HG03139 (cell line): ENCODE measurements at regions not wholly inside any gene's neighbourhood (a gene's known extent, or its start where the extent isn't known, plus 50 kb on each side); places are given as distances from the start of the nearest gene placed in this dataset.

Experiments
- ATAC-seq: cut with Tn5 transposase; IDR thresholded peaks from one replicate; pipeline ENCODE4 v1.9.1; 2021; ENCODE audit not compliant: unreplicated experiment

DNA sequence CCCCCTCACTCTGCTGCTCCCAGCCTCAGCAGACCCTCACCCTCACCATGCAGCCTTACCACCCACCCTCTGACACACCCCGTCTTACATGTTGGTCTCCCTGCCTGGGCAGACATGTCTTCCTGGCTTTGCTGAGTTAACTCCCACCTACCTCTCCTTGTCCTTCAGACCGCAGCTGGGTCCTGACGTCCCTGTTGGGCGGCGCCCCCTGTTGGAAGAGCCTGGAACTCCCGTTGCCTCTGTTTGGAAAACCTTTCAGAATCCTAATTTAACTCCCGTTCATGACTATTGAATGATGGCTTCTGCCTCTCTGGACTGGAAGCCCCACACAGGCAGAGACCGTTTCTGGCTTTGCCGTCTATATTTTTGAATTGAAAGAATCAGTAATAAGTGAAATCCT lies 245.1 kb downstream of the MYLK4 start:
- no peak for ATAC-seq

DNA sequence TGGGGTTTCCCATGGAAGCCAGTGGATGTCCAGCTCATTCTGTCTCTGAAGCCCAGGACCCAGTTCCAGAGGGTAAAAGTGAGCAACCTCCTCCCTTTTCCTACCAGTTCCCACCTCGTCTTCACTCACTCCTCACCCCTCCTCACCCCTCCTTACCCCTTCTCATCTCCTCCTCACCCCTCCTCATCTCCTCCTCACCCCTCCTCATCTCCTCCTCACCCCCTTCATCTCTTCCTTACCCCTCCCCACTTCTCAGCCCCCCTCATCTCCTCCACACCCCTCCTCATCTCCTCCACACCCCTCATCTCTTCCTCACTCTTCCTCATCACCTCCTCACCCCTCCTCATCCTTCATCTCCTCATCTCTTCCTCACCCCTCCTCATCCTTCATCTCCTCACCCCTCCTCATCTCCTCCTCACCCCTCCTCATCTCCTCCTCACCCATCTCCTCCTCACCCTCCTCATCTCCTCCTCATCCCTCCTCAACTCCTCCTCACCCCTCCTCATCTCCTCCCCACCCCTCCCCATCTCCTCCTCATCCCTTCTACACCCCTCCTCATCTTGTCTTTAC lies 246.1 kb downstream of the MYLK4 start:
- ATAC-seq: no peak

DNA sequence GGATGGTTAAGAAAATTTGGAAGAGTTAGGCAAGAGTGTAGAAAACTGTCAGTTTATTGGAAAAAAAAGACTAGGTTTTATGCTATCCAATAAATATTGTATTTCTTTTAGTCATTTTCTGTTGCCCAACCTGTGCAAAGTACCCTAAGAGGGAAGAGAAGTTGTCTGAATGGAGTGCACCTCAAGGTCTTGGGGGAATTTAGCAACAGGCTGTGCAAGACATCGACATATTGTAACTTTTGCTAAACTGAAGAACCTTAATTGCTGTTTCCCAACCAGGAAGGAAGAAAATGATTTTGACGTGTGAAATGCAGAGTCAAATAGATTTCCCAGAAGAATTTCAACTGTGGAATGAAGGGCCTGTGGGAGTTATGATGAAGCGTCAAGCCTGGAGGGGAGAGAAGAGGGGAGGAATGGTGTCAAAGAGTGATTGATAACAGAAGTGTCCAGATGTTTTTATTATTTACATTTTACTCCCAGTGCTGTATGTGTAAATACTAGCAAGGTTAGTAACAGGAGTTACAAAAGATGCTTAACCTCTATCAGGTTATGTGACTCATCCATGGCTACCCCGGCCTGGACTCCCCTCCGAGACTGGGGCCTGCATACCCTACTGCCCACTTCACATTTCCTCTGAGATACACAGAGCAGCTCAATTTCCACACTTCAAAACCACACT lies 246.8 kb downstream of the MYLK4 start:
- ATAC-seq: no peak

DNA sequence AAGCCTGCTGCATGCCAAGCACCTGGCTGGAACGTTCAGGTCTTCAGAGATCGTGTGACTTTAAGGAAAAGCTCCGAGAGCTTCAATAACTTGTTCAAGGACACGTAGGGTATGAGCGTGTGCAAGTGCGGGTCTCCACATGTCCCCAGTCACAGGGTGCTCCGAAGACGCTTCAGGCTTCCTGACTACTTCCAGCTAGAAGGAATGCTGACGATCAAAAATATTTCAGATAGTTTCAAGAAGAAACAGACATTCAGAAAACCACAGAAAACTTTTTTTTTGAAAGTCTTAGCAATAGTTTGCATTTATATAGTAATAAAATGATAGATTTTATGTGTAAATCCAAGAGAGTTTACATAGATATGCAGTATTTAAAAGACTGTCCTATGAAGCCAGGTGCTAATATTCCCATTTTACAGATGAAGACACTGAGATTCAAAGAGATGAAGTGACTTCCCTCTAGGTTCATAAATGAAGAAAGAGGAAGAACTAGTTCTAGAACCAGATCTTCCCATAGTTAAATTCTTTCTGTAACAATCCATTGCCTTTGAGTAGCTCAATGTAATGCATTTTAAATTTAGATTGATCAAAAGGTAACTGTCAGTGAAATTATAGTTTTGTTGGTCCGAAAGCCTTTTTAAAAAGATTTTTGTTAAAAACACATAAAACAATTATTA lies 247.6 kb downstream of the MYLK4 start:
- ATAC-seq: no peak

DNA sequence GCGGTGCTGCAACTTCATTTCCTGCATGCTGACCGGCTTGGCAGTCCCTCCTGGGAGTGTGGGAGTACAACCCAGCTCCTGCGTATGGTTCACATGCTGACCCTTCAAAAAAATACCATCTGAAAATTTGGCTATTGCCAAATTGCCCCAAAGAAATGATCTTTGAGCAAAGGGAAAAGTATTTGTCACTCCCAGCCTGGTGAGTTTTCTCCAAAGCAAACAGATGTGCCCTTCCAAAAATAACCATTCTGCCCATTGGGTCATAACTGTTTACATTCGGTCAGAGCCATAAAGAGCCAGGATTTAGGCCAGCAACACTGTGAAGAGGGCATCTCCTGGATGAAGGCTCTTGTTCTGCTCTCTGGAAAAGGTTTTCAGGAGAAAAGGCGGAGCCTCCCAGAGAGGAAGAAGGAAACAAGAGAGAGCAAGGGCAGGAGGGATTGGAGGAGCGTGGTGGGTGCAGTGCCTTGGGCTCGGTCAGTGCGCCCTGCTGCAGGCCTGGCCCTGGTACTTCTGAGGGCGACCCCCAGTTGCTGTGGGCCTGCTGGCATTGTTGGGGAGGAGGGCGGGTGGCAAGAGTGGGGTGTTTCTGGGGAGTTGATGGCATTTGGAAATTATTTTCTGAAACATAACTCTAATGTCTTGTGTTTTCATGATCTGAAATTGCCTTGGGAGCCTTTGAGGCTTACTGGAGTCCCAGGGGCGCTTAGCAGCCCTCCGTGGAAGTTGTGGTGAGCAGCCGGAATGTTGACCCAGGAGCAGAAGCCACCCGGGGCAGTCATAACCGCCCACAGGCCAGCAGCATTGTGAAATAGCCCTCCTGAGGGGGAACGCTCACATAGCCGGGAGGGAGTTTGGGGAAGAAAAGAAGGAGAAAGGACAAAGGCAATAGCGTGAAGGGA lies 248.4 kb downstream of the MYLK4 start:
- no peak for ATAC-seq

DNA sequence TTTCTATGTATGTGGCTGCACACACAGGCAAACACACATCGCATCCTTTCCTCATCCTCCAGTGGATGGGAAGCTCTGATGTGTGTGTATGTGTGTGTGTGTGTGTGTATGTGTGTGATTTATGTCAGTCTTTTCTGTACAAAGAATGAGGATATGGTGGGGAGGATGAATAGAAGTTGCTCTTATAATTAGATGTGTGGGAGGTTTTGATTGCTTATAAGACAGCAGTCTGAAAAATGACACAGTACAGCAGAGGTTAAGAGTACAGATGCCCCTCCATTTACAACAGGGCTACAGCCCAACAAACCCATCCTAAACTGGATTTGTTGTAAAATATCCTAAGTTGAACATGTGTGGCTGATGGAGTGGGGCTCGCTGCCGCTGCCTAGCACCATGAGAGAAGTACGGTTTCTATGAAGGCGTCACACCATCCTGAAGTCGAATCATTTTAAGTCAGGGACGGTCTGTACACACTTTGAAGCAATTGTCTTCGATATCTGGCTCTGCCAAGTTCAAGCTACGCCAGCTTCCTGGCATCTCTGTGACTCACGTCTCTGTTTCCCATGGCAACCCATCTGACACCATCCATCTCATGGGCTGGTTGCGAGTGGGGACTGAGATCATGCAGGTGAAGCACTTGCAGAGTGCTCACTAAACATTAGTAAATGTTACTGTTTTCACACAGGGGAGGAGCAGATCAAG lies 252.6 kb downstream of the MYLK4 start:
- no peak for ATAC-seq

DNA sequence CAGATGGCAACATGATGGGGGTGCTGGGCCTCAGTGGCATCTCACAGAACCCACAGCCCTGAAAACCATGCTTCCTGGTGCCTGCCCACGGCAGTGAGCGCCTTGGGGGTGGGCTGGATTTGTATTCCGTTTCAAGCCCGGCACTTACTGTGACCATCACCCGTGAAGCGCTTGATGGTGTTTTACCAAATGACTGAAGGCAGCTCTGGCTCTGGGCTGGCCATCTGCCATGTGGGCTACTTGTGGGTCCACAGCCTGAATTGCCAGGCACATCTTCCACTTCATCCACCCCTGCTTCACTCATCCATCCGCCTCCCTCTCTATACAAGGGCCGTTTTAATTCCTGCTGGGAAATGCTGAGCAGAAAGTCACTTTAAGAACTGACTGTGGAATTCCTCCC lies 250.9 kb upstream of the GMDS start:
- ATAC-seq: no peak

DNA sequence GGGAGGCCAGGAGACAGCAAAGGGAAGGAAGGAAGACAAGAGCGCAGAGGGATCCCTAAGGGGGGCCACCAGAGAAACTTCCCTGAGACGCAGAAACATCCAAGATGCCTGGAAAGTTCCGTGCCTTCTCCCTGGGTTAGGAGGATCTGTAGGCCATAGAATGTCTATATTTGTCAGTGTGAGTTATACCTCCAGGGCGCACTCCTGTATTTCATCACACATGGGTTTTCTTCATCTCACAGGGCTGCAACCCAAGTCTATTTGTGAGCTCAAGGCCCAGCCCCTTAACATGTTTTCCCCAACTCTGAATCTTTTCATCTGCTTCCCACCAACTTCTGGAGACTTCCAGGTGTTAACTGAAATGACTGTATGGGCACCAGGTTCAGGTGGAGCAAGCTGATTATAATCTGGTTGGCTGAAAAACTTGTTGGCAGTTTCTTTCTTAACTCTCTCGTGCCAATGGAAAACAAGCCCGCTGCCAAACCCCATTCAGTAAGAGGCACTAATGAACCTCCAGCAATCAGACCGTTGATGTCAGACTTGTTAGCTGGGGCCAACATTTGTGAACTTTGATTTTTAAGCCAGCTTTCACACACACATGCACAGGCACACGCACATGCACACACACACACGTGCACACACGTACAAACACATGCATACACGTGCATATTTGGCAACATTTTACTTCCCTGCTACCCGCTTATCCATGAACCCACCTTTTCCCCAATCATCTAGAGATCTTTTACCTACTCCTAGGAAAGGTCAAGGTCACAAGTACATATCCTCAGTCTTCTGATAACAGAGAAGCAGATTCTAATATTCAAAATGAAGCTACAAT lies 247.5 kb upstream of the GMDS start:
- ATAC-seq: no peak

DNA sequence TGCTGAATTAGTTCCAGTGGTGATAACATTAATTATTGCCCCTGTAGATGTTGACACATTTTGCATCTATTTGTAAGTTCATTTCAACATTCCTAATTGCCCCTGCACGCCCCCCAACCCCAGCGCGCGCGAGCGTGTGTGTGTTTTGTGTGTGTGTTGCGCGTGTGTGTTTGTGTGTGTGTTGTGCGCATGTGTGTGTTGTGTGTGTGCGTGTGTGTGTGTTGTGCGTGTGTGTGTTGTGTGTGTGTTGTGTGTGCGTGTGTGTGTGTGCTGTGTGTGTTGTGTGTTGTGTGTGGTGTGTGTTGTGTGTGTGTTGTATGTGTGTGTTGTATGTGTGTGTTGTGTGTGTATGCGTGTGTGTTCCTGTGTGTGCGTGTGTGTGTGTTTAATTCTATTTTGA lies 245.7 kb upstream of the GMDS start:
- ATAC-seq: no peak

DNA sequence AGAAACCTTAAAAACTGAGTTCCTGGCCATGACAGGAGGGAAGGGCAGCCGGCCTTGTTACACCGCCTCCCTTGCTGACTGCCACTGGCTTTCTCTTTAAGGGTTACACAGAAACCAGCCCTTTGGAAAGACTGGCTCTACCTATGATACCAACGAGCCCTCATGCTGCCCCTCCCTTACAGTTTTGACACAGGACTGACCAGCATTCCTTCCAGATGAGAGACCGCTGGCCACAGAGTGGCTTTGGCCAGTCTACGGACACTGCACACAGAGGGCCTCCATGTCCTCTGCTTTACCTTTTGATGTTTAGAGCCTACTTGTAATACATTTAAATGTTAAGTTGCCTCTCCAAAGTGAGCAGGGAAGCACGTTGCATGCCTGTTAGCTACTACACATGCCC lies 243.2 kb upstream of the GMDS start:
- ATAC-seq: no peak

DNA sequence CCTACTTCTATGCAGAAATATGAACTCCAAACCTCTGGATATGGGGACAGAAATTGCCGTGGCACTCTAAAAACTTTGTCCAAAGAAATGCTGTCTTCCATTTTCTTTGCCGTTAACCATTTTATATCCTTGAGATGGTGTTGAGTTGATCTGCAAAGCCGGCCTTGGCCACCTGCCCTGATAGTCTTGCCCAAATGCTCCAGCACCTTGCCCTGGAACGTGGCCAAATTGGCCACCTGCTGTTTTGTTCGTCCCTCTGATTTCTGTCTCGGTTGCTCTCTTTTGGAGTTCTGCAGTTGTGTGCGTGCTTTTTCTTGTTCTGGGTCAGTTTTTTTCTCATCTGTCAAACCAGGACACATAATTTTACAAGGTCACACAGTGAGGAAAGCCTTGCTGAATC lies 239.7 kb upstream of the GMDS start:
- ATAC-seq: no peak

DNA sequence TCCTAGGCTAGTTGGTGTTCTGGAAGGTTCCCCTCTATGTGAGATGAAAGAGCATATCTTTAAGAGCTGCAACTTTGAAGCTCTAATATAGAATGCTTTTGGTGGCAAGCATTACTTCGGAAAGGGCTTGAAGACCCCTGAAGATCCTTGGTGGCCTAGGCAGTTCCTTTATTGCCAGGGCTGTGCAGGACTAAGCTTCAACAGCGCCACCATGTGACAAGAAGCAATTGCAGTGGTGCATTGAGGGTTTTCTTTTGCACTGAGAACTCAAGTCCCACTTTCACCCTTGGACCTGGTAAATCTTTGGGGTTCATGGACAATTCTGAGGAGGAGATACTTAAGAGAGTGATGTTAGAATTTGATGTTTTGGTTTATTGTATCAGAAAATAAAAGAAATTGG lies 237.4 kb upstream of the GMDS start:
- ATAC-seq: no peak

DNA sequence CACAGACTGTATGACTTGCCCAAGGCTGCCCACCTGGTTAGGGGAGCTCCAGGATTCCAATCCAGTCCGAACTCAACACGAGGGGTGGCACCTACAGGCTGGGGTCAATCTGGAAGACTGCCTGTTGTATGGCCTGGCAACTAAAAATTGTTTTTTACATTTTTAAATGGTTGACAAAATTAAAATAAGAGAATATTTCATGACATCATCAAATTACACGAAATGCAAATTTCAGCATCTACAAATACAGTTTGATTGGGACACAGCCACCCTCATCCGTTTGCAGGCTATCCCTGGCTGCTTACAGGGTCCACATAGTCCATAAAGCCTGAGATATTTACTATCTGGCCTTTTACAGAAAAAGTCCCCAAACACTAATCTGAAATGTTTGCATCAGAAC lies 235.9 kb upstream of the GMDS start:
- ATAC-seq: no peak

DNA sequence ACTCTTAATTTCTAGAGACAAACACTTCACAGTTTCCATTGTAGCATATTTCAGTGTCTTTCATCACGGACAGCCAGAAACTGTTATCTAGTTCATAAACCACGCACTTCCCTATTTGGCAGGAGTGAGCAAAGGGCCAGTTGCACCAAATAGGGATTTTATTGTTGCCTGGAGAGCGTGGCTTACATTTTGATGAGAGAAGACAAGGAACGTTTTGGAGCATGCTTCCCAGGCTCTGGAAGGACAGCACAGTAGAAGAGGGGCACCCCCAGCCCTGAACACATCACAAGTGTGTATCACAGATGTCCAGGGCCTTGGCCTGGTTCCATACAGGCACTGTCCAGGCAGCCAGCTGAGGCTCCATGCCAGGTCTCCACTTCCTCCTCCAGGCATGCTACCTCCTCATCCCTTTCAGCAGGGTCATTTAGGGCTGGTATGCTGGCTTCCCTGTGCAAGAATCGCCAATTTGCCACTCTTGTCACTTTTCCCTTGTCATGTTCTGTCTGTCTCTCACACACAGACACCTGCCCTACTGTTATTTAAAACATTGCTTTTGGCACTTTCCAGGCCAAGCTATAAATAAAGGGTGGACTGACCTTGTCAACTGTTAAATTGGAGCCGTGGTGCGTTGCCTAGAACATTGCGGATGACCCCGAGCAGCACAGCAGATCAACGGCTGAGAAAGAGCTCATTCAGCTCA lies 235.0 kb upstream of the GMDS start:
- no peak for ATAC-seq

DNA sequence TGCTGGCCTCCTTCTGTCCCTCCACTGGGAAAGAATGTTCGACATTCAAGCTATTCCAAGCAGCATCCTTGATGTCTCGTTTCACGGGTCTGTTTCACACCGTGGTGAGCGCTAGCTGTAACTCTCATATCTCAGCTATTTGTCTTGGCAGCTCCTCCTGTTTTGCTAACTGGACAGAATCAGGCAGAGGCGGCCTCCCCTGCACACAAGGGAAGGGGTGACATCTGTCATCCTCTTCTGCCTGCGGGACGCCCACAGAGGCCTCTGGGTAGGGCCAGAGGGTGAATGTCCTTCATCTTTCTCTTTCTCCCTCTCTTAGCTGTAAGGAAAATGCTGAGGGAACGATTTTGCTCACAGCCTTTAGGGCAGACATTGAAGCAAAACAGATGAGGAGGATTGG lies 232.8 kb upstream of the GMDS start:
- ATAC-seq: no peak

DNA sequence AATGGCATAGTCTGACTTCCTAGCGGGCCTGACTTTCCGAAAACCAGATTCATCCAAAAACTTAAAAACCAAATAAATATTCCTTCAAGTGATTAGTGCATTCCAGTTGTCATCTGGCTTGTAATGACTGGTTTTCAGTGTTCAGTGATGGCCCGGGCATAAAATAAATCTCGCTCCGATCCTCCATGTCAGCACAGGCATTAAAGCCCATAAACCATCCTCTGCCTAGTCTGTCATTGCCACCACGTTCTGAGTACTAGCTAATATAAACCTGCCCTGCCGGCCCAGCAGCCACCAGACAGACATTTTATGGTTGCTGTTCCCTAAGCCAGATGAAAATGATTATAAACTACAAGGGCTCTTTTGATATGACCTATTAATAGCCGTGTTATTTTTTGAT lies 232.3 kb upstream of the GMDS start:
- ATAC-seq: no peak

DNA sequence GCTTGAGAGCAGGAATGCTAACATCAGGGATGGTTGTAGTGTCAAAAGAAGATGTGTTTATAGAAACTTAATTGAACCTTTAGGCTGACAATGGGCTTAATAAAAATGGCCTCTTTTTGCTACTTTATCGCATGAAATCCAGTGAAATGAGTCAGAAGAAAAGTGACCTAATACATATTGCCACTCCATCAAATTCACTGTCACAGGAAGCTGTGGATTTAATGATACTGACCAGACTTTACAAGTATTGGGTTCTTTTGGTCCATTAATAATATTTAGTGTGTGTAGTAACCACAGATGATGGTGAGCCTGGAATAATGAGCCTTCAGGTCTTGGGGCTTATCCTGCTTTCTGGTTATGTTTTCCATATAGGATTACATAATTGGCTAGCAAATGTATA lies 231.8 kb upstream of the GMDS start:
- no peak for ATAC-seq

DNA sequence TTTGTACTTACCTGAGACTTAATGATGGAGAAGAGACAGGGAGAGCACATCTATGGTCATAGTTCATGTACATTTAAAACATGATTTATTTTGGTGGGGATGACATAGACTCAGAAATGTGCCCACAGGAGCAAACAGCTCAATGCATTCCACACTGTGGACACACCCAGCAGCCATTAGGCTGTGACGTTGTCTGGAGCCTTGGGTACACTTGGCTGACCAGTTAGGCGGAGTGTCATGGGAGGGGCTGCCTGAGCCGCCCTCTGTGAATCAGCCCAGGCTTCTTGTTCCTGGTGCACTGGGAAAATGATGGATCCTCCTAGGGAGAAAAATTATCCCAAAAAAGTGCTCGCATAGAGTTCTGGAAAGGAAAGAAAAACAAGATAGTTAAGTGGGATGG lies 231.0 kb upstream of the GMDS start:
- no peak for ATAC-seq

DNA sequence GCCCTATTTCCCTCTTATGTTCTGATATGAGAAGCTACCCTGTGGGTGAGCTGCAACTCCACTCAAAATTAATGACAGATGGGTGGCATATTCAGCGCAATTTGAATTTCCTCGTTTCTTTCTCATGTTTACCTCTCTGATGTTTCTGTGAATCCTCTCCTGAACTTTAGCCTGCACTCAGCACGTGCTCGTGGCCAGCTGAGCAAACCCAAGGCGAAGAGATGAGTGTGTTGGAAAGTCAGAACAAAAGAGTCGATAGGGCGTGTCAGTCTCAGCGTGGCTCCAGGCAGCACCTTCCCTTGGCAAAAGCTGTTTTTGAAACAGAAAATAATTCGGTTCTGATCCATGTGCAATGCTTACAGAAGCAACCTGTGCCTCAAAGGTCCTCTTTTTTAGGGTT lies 226.1 kb upstream of the GMDS start:
- no peak for ATAC-seq

DNA sequence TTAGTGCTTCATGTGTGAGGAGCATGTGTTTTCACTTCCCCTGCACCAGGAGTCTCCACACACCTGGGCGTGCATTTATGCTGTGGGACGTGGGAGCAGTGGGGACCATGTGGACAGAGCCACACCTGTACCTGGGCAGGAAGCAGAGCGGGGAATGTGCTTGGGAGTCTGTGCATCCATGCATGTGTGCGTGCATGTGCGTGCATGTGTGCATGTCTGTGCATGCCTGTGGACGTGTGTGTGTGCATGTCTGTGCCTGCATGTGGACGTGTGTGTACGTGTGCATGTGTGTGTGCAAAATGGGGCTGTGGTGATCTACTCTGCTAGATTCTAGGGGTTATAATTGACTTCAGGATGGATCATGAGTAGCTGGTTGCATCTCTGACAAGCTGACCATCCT lies 224.0 kb upstream of the GMDS start:
- no peak for ATAC-seq
